IMR-90 (cell line): ENCODE measurements at regions not wholly inside any gene's neighbourhood (a gene's known extent, or its start where the extent isn't known, plus 50 kb on each side); places are given as distances from the start of the nearest gene placed in this dataset.
"Not testable (repeated sequence)": the region's sequence is repeated elsewhere in the genome, so short reads cannot be mapped to it uniquely, and the experiment has no call there.

ENCODE experiments used
- MXI1 ChIP-seq: IDR thresholded peaks from 2 replicates; pipeline ENCODE4 v1.6.1; 2012; ENCODE audit warnings: low read depth, mild to moderate bottlenecking, low read length, moderate library complexity, borderline replicate concordance
- POLR2A ChIP-seq: IDR thresholded peaks from 2 replicates; pipeline ENCODE4 v1.6.1; 2012; ENCODE audit warnings: mild to moderate bottlenecking, low read depth, low read length
- RAD21 ChIP-seq: IDR thresholded peaks from 2 replicates; pipeline ENCODE4 v1.6.1; 2012; ENCODE audit warnings: low read length, improper control_type of control experiment
- TF ChIP-seq, protein P1 (sequence below): conservative IDR thresholded peaks from 2 replicates; pipeline ENCODE4 v1.5.1; 2012; ENCODE audit warnings: mild to moderate bottlenecking, low read depth, low read length, improper control_type of control experiment

DNA sequence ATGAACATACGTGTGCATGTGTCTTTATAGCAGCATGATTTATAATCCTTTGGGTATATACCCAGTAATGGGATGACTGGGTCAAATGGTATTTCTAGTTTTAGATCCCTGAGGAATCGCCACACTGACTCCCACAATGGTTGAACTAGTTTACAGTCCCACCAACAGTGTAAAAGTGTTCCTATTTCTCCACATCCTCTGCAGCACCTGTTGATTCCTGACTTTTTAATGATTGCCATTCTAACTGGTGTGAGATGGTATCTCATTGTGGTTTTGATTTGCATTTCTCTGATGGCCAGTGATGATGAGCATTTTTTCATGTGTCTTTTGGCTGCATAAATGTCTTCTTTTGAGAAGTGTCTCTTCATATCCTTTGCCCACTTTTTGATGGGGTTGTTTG is 493.0 kb upstream of the PIK3R1 start:
- TF ChIP-seq POLR2A, RAD21, MXI1: not testable (repeated sequence)
- TF ChIP-seq, protein P1, sequence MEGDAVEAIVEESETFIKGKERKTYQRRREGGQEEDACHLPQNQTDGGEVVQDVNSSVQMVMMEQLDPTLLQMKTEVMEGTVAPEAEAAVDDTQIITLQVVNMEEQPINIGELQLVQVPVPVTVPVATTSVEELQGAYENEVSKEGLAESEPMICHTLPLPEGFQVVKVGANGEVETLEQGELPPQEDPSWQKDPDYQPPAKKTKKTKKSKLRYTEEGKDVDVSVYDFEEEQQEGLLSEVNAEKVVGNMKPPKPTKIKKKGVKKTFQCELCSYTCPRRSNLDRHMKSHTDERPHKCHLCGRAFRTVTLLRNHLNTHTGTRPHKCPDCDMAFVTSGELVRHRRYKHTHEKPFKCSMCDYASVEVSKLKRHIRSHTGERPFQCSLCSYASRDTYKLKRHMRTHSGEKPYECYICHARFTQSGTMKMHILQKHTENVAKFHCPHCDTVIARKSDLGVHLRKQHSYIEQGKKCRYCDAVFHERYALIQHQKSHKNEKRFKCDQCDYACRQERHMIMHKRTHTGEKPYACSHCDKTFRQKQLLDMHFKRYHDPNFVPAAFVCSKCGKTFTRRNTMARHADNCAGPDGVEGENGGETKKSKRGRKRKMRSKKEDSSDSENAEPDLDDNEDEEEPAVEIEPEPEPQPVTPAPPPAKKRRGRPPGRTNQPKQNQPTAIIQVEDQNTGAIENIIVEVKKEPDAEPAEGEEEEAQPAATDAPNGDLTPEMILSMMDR, result not testable (repeated sequence)
